ENCODE measurements at regions not wholly inside any gene's neighbourhood (a gene's known extent, or its start where the extent isn't known, plus 50 kb on each side); places are given as distances from the start of the nearest gene placed in this dataset.
"Not testable (repeated sequence)": the region's sequence is repeated elsewhere in the genome, so short reads cannot be mapped to it uniquely, and the experiment has no call there.

GRCh38 chr20:55586610-55587009 is 418.7 kb downstream of the CBLN4 start:
- no peak for DNase-seq

DNA sequence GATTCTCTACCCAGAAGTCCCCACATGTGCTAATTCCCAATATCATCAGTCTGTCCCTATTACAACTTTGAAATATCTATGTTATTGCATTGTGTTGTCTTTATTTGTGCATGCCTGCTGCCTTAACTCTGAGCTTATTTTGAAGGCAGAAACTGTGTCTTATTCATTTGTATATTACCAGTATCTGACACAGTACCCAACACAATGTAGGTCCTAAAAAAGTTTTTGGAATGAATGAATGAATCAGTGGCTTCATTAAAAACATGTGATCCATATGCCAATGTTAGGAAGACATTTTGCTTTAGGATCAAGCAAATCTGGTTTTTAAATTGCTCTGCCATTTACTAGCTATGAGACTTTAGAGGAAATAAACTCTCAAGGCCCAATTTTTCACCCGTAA is 420.4 kb downstream of the CBLN4 start:
- no peak for DNase-seq

GRCh38 chr20:55584307-55584706 is 421.0 kb downstream of the CBLN4 start:
- no peak for DNase-seq

DNA sequence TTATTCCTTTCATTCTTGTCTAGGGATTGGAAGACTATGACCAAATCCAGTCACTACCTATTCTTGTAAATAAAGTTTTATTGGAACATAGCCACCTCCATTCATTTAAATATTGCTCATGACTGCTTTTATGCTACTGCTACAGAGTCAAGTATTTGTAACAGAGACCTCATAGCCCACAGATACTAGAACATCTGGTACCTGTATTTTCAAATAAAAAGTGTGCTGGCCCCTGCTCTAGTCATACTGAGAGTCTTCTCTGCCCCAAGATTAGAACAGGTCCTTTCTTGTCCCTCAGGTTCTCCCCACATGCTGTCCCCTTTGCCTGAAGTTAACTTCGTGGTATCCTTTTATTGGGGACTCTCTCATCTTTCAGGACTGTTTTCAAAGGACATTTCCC is 422.3 kb downstream of the CBLN4 start:
- DNase-seq = no peak

DNA sequence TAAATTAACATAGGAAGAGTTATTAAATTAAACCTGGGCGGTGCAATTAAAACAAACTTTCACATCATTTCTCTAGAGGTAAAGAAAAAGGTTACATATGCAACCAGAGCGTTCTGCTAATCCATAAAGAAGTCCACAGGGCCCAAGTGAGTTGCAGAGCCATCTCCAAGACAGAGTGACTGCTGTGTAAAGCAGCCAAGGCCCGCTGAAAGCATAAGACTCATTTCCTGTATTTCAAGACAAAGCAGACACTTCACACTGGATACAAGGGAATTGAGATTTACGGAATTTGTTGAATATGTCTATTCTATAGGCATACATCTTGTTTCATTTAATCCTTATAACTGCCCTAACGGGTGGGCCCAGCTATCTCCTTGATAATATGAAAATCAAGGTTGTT is 422.8 kb downstream of the CBLN4 start:
- DNase-seq = no peak

DNA sequence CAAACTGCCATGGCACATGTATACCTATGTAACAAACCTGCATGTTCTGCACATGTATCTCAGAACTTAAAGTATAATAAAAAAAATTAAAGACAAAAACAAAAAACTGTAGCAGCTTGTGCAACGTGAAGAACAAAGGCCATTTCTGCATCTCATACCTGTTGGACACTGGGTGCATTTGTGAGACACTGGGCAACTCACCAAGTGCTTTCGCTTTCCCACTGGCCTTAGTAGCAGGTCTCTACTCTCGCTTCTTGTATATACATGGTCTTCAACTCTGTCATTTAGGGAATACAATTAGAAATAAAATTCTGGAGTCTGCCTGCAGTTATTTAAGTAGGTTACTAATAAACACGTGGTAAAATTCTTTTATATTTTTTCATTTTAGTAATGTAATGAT is 423.8 kb downstream of the CBLN4 start:
- DNase-seq = no peak

- DNase-seq = no peak
Measured at GRCh38 chr20:55580475-55580874, 424.8 kb downstream of the CBLN4 start.

DNA sequence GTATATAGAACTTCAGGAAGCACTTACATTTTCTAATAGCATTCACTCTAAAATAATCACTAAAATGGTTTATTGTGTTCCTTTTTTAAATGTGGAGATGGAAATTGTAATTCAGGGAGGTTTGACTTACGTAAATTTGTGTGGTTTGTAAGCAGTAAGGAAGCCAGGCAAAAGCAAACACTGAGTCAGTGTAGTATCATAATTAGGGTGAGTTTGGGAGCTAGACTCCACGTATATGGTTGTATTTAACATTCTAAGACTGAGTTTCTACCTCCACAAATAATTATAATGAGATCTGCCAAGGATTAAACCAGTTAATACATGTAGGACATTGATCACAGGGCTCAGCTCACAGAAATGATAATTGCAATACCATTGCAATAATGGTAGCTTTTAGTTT is 425.5 kb downstream of the CBLN4 start:
- DNase-seq = no peak

DNA sequence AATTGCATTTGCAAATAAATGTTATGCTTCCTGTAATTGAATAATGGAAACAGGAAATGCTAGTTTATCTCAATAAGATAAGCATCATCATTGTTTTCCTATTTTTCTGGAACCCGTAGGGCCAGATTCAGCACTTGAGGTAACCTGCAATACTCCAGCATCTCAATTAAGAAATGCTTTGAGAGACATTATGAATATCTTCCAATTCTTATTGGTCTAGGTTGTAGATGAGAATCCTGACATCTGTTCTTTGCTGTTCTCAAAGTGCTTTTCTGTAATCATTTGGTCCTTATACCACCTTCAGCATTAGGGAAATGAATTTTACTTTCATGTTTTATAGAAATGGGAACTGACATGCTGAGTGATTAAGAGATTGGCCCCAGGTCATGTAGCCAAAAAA is 428.3 kb downstream of the CBLN4 start:
- DNase-seq = no peak

DNA sequence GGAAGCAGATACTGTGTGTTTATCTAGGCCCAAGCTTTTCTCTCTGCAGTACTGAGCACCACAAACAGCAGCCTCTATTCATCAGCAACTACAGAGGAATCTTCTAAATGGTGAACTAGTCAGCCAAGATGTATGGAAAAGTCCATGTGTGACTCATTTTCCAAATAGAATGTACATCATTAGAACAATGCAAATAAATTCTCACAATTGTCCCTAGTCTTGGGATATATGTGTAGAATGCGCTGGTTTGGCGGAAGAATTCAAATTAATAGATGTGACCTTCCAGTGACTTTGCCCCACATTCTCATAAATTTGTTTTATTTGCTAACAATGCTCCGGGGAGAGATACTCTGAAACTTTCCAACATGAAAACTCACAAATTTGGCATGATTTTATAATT is 436.2 kb downstream of the CBLN4 start:
- no peak for DNase-seq

- no peak for DNase-seq
Measured at GRCh38 chr20:55567826-55568225, 437.5 kb downstream of the CBLN4 start.

GRCh38 chr20:55565096-55565773 is 440.1 kb downstream of the CBLN4 start:
- DNase-seq = no peak

- DNase-seq = no peak
Measured at GRCh38 chr20:55561259-55561658, 444.1 kb downstream of the CBLN4 start.

DNA sequence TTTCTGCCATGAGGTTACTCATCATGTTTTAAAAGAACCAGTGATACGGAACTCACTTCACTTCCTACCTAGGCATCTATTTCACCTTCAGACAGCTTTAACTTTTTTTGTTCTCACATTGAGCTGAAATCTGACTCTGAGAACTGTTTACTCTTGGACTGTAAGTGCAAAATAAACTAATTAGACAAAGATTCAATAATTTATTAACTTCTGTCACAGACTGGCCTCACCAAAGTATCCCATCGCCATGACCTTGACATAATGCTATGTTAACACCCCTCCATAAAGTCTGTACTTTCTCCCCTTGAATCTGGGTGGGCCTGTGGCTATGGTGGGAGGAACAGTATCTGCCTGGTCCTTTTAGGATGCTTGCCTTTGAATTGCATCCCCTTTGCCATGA is 448.1 kb downstream of the CBLN4 start:
- no peak for DNase-seq

- no peak for DNase-seq
Measured at GRCh38 chr20:55555075-55555650, 450.2 kb downstream of the CBLN4 start.

DNA sequence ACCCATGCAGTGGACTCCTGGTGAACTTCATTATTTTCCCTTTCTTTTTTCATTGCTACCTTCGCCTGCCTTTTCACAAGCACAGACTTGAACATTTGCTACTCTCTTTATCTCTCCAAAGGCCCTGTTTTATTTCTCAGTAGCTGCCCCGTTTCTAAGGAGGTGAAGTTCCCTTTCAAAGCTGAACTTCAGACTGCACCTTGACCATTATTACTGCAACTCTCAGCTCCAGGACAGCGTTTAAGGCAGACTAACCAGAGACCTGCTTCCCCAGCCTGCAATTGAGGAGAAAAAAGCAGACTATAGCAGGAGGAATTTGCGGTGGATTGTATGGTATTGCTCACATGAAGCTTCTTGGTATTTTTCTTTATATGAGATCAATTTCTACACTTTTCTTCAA is 460.7 kb downstream of the CBLN4 start:
- DNase-seq = no peak

- no peak for DNase-seq
Measured at GRCh38 chr20:55540486-55540885, 464.8 kb downstream of the CBLN4 start.

DNA sequence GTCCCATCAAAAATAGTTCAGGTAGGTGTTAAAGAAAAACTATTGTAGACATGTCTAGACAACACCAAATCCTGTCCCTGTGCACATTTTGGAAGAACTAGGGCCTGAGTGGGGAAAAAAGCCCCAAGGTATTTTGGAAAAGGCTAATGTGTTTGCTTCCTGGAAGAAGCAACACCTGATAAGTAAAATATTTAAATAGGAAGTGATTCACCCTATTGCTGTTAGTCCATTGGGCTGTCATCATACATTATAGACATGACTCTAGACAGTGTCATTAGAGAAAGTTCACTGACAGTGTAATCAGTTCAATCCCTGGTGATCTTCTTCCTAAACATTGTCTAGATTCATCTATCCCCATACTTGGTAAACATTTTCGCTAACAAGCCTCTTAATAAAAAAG is 465.3 kb downstream of the CBLN4 start:
- no peak for DNase-seq

DNA sequence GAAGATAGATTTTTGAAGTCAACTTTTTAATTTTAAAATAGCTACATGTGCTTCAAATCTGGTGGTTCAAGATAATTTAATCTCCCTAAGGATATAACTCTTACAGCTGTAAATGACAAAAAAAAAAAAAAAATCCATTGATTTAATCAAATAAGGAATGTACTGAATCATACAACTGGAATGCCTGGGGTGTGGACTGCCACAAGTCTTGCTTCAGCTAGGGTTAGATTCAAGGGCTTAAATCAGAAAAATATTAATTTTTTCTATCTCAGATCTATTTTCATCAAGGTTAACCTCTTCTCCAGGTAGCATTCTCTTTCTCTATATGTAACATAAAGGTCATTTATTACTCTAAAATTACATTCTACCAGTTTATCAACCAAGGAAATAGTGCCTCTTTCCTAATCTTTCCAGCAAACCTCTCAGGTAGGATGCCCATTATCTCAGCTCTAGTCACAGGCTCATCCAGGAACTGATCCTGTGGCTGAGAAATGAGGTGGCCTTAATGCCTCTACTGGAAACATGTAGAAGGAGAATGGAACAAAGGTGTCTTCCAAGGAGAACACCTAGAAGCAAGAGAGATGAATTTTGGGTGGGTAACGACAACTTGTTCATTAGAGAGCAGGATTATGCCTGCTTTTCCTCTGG is 466.9 kb downstream of the CBLN4 start:
- DNase-seq = no peak

DNA sequence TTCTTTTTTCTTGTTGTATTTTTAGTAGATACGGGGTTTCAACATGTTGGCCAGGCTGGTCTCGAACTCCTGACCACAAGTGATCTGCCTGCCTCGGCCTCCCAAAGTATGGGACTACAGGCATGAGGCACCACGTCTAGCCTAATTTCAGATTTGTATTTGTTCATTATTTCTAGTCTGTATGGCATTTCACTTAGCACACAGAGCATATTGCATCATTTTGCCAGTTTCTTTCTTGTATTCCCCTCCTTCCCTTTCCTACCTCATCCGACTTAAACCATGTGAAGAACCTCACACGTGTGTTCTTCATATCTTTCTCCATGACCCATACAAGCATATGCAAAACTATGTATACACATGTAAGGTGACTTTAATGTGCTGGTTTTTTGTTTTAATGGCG is 470.0 kb downstream of the CBLN4 start:
- DNase-seq = no peak

- no peak for DNase-seq
Measured at GRCh38 chr20:55533632-55534031, 471.7 kb downstream of the CBLN4 start.

- DNase-seq = no peak
Measured at GRCh38 chr20:55530763-55531162, 474.6 kb downstream of the CBLN4 start.

DNA sequence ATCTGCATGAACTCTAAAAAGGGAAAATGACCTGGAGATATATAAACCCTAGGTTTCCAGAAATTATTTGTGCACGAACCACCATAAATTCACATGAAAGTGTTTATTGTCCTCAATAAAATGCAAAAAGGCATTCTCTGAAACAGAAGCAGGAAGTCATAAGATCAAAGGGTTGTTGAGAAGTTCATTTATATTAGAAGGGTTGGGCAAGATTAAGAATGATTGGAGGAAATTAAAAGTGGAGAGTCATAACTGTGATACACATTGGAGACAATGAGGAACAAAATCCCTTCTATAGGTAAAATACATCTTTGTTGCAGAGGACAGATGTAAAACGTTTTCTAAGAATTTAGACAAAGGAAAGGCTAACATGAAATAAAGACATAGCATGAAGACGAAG is 476.8 kb downstream of the CBLN4 start:
- no peak for DNase-seq

DNA sequence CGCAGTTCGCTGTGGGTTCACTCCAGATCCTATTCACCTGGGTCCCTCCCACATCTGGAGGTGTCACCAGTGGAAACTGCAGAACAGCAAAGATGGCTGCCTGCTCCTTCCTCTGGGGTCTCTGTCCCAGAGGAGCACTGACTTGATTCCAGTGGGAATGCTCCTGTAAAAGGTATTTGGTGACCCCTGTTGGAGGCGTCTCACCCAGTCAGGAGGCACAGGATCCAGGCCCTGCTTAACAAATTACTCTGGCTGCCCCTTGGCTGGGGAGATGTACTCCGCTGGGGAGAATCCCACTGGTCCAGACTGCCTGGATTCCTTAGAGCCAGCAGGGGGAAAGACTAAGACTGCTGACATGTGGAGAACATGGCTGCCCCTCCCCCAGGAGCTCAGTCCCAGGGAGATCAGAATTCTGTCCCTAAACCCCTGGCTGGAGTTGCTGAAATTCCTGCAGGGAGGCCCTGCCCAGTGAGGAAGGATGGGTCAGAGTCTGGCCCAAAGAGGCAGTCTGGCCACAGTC is 483.0 kb downstream of the CBLN4 start:
- DNase-seq = no peak

DNA sequence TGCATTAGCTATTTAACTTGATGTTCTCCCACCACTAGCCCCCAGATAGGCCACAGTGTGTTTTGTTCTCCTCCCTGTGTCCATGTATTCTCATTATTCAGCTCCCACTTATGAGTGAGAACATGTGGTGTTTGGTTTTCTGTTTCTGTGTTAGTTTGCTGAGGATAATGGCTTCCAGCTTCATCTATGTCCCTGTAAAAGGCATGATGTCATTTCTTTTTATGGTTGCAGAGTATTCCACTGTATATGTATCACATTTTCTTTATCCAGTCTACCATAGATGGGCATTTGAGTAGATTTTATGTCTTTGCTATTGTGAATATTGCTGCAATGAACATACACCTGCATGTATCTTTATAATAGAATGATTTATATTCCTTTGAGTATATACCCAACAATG is 487.7 kb downstream of the CBLN4 start:
- DNase-seq = not testable (repeated sequence)

Measured in NCI-H1105 (cell line).